Endometrium (tissue), 2 donors: ENCODE measurements at regions not wholly inside any gene's neighbourhood (a gene's known extent, or its start where the extent isn't known, plus 50 kb on each side); places are given as distances from the start of the nearest gene placed in this dataset.
"Not testable (repeated sequence)": the region's sequence is repeated elsewhere in the genome, so short reads cannot be mapped to it uniquely, and the experiment has no call there.

Experiments used
- FAIRE-seq: peaks from 2 replicates; lab custom pipeline; 2012; peaks lifted over from hg19 to GRCh38; lab: Jason Lieb, UNC
- donor health status: control.
- donor health status: control.

DNA sequence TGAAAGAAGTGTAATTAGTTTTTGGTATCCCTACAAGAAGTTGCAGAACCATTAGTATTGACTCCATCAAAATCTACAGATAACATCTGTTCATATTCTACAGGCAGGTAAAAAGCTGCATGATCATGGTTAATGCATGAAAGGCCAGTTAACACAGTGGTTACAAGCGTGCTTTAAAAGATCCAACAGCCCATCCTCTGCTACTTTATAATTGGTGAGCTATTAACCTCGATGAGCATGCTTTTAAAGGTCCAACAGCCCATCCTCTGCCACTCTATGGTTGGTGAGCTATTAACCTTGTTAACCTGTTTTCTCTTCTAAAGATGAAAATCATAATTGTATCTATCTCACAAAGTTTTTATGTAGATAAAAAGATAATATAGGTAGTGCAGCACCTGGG lies 289.3 kb downstream of the DUSP6 start:
- no peak for FAIRE-seq

DNA sequence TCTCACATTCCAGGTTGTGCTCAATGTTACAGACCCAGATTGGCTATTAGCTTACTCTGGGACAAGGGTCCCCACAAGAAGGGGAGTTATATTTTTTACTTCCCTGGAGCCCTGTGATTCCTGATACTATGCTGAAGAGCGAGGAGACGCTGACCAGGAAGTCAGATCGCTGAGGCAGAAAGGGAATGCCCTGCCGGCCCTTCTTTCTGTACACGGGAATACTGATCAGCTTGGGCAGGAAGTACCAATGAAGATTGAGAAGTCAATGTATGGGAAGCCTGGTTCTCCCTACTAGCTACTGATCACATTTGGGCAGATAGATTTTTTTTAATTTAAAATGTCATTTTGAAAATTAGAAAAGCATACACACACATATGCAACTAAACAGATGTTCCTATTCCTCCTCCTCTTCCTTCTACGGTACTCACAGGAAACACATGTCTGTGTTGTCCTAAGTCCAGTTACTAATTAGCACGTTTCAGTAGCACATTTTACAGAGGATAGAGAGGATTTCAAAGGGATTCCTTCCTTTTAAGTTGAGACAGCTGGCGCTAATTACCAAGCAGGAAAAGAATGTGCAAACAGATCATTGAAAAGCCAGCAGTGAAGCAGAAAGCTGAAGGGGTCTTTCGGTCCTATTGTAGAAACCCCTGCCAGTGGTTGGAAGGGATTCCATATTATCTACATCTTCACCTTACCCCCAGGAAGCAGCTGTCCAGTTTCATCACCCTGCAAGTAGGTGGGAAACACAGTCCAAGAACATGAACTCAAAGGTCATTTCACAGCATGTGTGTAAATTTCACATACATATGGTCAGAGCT lies 292.4 kb downstream of the DUSP6 start:
- FAIRE-seq, result no peak

DNA sequence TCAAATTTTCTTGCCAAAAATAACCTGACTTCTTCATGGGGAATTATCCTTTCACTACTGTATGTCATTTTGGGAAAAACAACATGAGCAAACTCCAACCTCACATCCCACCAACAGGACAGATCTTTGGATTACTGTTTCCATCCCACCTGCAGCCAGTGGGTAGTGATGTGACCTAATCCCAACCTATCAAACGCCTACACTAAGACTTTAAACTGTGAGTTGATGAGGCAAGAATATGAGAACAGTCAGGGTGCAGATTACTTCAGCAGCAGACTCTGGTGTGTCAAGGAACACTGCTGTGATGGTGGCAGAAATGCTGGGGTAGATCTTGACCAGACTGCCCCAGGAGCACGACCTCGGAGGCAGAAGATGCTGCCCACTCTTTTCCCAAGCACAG lies 293.2 kb downstream of the DUSP6 start:
- FAIRE-seq, result no peak

DNA sequence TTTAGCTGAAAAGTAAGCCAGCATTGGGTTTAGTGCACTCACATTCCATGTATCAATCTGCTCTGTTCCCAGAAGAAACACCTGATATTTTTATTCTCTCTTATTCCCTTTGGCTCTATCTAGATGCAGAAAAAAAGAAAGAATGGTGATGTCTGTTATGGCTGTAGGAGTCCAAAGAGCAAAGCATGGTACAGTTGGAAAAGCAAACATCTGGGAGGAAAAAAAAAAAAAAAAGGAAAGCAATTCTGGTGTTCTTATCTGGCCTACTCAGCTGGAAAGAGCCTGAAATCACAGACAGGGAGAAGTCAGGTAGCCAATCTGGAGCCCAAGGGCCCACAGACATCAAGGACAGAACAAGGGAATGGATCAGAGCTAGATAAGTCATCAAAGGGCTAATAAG lies 293.9 kb downstream of the DUSP6 start:
- no peak for FAIRE-seq

DNA sequence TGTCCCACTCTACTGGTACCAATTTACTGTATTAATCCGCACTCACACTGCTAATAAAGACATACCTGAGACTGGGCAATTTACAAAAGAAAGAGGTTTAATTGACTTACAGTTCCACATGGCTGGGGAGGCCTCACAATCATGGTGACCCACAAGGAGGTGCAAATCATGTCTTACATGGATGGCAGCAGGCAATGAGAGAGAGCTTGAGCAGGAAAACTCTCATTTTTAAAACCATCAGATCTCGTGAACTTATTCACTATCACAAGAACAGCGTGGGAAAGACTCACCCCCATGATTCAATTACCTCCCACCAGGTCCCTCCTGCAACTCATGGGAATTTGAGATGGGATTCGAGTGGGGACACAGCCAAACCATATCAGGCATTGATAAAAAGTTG lies 298.5 kb downstream of the DUSP6 start:
- FAIRE-seq, result not testable (repeated sequence)

DNA sequence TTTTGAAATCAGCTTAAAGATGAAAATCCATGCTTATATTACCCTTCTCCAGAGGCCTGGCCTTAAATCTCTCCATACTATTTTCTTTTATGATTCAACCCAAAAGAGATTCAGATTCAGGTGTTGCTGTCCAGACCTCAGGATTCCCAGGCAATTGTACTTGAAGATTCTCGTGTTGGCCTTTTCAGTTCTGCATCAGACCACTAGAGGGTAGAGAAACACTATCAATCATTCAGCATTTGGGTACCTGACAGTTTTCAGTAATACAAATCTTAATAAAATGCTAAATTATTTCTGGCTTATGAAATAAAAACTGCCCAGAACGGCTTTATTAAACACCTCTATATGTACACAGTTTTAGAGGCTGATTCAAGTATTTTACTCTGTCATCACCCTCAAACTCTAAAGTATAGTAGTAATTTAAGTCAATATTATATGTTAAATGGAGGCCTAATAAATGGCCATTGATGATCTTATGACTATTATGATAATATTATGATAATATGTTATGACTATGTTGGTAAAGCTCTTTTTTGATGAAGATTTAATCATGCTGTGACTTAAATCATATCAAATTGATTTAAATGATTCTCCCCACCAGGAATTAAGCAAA lies 301.1 kb downstream of the DUSP6 start:
- FAIRE-seq, result peak; percentile 70

DNA sequence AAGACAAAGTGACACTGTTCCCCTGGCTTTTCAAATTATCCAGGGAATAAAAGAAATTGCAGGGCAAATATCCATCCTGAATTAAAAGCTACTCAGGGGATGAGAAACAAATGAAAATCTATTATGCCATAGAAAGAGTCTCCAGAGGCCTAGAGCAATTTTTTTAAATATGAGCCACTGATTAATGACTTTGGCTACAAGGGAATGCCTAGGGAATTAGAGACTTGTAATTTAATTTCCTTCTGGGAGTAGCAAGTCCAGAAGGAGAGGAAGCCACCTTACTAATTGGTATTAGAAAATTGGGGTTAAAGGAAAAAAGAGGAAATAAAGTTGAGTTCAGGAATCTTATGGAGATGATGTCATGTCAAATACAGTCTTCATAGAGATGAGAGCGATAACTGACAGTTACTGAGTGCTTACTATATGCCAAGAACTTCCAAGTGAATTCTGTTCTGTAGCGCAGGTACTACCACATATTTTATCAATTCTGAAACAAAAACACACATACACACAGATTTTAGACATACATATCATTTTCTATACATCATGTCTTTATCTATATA lies 304.4 kb downstream of the DUSP6 start:
- no peak for FAIRE-seq

DNA sequence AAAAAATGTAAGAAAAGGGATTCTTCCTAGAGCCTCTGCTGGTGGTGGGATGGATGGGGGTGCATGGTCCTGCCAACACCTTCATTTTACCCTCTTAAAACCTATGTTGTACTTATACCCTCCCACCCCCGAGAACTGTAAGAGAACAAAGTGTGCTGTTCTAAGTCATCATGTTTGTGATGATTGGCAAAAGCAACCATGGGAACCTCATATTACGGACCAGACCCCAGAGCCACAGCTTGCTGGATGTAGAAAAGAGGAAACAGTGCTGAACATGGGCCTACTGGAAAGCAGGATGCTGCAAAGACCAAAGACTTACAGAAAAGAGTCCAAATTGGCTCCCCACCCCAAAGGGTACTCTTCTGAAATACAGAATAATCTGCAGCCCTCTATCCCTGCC lies 311.2 kb downstream of the DUSP6 start:
- no peak for FAIRE-seq

DNA sequence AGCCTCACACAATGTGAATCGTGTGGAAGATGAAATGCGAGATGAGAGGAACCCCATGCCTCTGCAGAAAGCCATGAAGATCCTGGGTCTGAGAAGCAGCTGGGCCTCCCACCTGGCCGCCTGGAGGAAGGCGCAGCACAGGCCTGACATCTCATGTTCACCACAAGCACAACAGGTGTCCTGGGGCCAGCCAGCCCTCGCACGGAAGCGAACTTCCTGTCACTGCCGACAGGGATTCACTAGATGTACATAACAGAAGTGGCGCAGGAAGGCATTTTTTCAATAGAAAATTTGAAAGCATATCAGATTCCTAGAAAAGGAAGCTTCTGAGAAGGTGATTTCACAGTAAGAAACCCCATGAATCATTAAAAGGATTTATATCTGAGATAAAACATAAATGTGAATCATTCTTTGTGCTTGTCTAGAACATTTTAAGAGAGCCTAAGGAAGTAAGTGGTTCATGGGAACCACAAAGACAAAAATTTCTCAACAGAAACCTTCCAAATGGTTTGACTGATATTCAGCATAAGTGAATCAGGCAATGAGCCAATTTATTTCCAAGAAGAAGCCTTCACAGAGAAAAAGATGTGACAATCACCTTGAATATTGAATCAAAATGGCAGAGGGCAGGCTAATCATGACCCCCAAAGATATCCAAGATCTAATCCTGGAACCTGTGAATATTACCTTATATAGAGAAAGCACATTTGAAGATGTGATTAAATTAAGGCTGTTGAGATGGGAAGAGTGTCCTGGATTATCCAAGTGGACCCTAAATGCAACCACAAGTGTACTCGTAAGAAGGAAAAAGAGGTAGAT lies 311.9 kb downstream of the DUSP6 start:
- FAIRE-seq, result no peak

DNA sequence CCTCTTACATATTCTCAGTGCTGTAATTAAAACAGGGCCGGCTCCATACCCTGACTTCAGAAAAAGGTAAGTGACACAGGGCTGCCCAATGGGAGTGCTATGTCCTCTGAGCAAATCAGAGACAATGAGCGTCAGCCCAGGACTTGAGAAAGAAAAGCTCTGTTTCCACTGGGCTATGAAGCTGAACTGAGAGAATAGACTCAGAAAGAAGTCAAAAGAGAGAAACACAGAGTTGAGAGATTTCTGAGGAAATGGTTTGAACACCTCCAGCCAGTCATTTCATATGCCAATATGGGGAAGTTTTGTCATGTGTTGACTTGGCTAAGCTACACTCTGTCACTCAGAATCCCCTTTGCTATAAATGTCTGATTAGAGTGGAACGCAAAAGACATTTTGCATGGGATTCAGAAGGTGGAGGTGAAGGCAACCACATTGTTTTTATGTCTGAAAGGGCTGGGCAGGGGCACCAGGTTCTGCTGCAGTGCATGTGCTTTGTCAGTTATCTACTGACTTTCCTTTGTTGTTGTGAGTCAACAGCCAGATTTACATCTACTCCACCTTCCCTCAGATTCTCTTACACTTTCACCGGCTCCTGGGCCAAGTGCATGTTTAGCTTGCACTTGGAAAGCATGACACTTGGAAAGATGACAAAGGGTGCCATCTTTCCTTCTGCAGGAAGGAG lies 313.3 kb downstream of the DUSP6 start:
- FAIRE-seq, result no peak

DNA sequence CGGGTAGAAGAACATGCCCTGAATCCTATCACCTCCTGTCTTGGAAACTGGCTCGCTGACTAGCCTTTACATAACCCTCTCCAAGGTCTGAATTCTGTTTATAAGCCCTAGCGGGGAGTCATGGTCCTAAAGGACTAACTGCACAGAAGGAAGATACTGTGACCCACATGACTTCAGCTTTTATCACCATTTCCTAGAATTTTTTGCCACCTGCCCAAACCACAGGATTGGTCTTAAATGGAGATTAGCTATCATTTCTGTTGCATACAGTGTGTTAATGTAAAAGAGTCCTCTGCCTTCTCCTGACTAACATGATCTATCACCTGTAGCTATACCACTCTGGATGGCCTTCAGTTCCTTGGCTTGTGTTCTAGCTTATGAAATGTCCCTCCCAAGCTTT lies 319.2 kb downstream of the DUSP6 start:
- no peak for FAIRE-seq

DNA sequence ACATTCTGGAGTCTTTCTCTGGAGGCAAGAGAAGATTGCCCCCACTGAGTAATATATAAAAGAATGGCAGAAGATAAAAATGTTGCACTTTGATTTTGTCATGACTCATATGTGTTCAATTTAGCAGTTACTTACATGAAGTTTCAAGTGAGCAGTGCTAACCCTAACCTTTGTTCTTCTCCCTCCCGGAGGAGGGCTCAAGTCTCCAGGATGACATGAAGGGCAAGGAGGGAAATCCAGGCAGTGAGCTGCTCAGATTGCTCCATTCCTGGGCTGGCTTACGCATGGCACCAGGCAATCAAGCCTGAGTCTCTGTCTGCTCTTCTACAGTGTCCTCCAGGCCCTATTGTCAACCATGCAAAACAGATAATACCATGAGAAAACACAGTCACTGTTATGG lies 322.3 kb downstream of the DUSP6 start:
- no peak for FAIRE-seq

DNA sequence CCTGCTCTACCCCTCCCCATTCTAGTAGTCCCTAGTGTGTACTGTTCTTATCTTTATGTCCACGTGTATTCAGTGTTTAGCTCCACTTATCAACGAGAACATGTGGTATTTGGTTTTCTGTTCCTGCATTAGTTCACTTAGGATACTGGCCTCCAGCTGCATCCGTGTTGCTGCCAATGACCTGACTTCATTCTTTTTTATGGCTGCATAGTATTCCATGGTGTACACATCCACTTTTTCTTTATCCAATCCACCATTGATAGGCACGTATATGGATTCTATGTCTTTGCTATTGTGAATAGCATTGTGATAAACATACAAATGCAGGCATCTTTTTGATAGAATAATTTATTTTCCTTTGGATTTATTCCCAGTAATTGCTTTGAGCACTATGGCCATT lies 327.7 kb downstream of the DUSP6 start:
- no peak for FAIRE-seq

DNA sequence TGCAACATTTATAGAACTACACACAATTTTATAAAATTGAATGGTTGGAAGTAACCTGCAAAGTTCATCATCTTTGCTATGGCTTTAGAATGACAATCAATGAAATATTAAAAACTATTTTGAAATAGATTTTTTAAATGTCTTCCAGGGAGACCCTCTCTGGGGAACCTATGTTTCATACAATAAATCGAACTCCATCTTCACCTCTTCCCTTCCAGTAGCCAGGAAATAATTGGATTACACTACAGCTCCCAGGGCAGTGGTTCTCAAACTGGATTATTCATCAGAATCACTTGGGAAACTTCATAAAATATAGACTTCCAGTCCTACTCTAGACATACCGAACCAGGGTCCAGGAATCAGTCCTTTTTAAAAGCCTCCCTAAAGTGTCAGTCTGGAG lies 328.4 kb downstream of the DUSP6 start:
- FAIRE-seq, result no peak

DNA sequence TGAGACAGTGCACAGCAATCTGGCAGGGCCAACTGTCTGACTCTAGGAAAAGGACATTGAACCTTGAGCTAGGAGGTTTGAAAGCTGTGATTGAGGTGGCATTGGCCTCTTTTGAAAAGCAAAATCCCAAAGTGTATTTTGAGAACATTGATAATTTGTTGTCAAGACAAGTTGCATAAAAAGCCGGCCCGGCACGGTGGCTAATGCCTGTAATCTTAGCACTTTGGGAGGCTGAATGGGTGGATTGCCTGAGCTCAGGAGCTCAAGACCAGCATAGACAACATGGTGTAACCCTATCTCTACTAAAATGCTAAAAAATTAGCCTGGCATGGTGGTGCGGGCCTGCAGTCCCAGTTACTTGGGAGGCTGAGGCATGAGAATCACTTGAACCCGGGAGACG lies 331.6 kb downstream of the DUSP6 start:
- FAIRE-seq, result no peak

DNA sequence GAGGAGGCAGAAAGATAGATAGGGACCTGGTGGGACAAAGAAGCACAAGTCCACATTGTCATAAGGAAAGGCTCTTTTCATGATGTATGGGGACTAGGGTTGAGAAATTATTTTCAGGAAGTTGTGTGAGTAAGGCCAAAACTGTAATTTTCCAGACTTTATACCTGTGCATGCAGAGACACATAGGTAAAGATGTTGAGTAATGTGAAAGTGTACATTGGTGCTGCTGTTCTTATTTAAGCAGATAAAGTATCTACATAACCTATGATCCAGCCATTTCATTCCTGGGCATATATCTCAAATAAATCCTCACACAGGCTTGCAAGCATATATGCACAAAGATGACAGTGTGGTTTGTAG lies 332.2 kb downstream of the DUSP6 start:
- no peak for FAIRE-seq

DNA sequence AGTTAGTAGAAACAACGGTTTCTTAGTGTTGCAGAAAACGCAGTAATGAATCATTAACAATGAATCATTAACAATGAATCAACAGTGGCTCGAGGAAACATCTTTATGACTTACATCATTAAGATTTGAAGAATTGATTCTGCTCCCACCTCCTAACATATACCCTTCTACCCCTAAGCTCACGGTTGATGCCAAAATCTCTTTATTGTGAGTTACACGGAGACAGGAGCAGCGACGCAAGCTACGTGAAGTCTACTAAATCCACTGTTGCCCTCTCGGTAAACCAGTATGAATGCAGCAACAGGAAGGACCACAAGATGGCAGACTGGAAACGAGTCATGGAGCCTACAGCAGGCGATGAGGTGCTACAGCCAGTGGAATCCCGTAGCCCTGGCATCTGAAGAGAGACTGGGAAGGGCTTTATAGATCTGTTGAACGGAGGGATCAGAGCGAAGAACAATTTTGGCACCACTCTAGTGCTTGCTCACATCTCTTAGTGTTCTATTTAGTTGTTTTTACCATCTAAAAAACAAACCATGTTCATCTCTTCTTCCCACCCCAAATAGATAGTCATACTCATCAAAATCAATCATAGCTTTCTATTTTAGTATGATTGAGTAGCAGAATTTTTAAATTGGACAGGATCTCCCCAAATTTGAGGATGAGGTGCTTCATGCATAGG lies 332.7 kb downstream of the DUSP6 start:
- peak; percentile 82 for FAIRE-seq

DNA sequence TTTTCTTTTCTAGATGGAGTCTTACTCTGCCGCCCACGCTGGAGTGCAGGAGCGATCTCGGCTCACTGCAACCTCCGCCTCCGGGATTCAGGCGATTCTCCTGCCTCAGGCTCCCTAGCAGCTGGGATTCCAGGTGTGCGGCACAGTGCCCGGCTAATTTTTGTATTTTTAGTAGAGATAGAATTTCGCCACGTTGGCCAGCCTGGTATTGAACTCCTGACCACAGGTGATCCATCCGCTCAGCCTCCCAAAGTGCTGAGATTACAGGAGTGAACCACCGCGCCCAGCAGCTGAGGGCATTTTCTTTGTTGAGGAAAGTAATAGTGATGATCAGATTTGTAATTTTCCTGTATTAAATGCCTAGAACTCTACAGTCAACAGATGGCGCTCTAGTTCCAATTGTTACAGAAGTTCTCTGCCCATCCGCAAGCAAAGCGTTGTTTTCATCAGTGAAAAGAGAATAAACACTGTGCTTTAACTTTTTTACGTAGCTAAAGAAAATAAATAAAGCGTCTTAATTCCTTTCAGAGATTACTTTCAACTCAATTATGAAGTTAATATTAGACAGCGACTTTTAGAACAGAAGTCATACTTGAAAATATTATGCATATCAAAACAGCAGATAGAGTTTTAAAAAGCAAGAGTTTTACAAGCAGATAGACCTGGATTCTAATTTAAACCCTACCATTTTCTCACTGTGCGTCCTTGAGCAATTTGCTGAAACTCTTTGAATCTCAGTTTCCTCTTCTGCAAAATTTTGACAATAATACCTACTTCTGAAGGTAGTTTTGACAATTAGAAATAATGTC lies 335.1 kb downstream of the DUSP6 start:
- FAIRE-seq, result peak; percentile 71

DNA sequence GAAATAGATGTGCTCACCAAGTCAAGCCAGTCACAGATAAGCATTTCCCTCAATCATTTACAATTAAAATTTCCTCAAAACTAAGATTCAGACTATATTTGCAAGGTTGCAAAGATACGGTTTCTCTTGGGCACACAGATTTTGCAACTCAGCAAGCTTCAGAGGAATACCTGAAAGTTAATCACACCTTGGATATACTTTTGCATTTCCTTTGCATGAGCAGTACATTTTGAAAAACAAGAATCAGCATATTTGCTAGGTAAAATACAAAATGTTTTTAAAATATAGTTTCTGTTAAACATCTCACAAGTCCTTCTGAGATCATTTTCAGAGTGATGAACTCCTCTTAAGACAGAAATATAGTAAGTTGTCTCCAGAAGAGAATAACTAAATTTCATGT lies 336.9 kb downstream of the DUSP6 start:
- FAIRE-seq, result no peak

DNA sequence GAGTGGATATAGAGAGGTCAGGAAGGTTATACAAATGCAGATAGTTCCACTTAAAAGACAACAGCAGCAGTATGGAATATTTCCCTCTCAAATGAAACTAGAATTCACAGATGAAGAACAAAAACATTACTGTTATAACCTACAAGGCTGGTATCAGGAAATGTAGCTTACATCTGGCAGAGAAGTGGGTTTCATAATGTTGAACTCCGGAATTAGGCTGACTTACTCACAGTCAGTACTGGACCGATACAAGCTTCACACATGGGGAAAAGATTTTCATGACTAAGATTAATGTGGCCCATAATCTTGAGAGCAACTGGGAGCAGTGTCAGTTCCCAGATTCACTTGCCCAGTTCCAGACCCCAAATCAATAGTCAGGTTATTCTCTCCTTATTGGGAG lies 353.9 kb downstream of the DUSP6 start:
- no peak for FAIRE-seq
